RCC 7860 (cell line): ENCODE measurements at regions not wholly inside any gene's neighbourhood (a gene's known extent, or its start where the extent isn't known, plus 50 kb on each side); places are given as distances from the start of the nearest gene placed in this dataset.
"Not testable (repeated sequence)": the region's sequence is repeated elsewhere in the genome, so short reads cannot be mapped to it uniquely, and the experiment has no call there.

ENCODE experiments used
- DNase-seq: peaks from one replicate; pipeline ENCODE4 v3.0.0-alpha.2; 2015; ENCODE audit warnings: low spot score
- FAIRE-seq: peaks from 2 replicates; lab custom pipeline; 2012; peaks lifted over from hg19 to GRCh38; lab: Jason Lieb, UNC

GRCh38 chr2:198545411-198545810 lies 741.0 kb downstream of the PLCL1 start:
- FAIRE-seq, result no peak
- DNase-seq, result no peak

- DNase-seq (no peak), FAIRE-seq (no peak)
Measured at GRCh38 chr2:198544461-198544860, 740.1 kb downstream of the PLCL1 start.

DNA sequence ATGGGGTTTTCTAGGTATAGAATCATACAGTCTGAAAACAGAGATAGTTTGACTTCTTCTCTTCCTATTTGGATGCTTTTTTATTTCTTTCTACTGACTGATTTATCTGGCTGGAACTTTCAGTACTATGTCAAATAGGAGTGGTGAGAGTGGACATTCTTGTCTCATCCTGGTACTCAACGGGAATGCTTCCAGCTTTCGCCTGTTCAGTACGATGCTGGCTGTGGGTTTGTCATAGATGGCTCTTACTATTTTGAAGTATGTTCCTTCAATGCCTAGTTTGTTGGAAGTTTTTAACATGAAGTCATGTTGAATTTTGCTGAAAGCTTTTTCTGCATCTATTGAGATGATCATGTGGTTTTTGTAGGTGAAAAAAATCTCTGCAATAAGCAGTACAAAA lies 730.4 kb downstream of the PLCL1 start:
- FAIRE-seq (no peak), DNase-seq (no peak)

GRCh38 chr2:198525211-198525969 lies 721.0 kb downstream of the PLCL1 start:
- DNase-seq (no peak), FAIRE-seq (no peak)

GRCh38 chr2:198523710-198524109 lies 719.3 kb downstream of the PLCL1 start:
- DNase-seq, result no peak
- no peak for FAIRE-seq

DNA sequence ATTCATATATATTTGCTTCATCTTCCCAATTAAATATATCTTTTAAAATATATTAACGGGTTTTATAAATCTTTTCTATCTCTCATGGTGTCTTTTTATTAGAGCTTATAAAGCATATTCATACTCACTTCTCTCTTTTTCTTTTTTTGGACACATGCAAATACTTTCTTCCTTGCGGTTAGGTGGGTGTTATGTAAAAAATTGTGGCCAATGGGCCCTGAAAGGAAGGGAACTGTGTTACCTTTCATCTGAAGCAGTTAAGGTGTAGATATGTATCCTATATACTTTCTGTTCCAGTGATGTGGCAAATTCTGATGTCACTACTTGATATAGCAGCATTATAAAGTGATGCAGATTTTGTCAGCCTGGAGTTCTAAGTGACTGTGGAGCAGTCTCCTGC lies 714.5 kb downstream of the PLCL1 start:
- DNase-seq (no peak), FAIRE-seq (no peak)

GRCh38 chr2:198517976-198518375 lies 713.6 kb downstream of the PLCL1 start:
- no peak for DNase-seq

DNA sequence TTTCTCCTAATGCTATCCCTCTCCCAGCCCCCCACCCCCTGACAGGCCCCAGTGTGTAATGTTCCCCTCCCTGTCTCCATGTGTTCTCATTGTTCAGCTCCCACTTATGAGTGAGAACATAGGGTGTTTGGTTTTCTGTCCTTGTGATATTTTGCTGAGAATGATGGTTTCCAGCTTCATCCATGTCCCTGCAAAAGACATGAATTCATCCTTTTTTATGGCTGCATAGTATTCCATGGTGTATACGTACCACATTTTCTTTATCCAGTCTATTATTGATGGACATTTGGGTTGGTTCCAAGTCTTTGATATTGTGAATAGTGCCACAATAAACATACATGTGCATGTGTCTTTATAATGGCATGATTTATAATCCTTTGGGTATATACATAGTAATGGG lies 704.2 kb downstream of the PLCL1 start:
- FAIRE-seq, DNase-seq: not testable (repeated sequence)

More at GRCh38 chr2:198517976-198518375, 713.6 kb downstream of the PLCL1 start:
- FAIRE-seq, result no peak

GRCh38 chr2:198499539-198499938 lies 695.1 kb downstream of the PLCL1 start:
- DNase-seq (no peak), FAIRE-seq (no peak)

DNA sequence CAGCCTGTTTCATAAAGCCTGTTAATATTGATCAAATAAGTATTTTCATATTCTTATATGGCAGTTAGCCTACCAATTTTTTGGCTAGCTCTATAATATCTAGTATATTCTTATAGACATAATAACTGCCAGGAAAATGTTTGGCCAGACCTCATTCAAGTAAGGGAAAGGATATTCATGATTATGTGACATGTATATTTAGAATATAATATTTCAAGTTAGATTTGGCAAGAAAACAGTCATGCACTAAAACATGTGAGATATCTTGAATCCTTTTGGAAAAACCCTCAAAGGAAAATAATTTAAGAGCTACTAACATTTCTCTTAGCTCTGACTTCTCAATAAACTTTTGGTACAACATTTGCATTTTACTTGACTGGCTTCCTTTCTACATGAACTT lies 694.1 kb downstream of the PLCL1 start:
- FAIRE-seq, result no peak

DNA sequence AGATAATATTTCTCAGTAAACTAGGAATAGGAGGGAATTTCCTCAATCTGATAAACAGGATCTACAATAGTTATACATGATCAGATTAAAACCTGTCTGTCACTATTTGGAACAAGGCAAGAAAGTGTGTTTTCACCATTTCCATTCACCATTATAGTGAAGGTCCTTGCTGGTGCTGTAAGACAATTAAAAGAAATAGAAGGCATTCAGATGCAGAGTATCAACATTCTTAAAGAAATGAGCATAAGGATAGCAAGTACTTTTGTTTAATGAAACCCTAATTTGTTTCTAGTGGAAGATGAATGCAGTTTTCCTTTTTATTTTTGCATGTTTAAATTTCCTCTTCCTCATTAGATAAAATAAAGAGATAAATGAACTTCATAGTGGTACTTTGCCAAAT lies 693.7 kb downstream of the PLCL1 start:
- no peak for DNase-seq
- no peak for FAIRE-seq

More for the DNA sequence above, 694.1 kb downstream of the PLCL1 start:
- DNase-seq, result no peak

DNA sequence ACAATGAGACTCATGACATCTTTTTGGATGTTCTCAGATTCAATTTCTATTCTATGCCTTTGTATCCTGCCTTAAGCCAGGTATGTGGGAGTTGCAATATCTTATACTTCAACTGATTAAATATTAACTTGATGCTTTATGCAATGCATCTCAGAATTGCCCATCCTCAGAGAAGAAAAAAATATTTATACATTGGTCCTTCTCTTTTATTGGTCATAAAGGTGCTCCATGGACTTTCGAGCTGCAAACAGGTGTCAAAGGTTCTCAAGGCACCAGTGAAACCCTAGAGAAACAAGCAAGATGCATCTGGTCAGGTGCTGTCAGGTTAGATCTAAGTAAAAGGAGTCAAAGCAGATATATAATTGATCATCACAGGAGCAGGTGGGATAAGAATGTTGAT lies 690.5 kb downstream of the PLCL1 start:
- no peak for DNase-seq
- no peak for FAIRE-seq

DNA sequence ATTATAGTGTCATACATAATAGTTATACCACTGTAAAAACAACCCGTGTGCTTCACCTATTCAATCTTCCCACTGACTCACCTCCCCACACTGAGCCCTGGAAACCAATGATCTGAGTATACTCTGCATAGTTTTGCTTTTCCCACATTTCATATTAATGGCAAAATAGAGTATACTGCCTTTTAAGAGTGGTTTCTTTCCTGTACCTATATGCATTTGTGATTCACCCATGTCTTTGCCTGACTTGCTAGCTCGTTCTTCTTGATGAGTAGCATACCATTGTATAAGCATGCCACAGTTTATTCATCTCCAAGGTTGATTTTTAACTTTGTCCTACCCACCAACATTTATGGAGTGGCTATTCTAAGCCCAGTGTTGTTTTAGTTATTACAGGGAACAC lies 686.4 kb downstream of the PLCL1 start:
- FAIRE-seq (no peak), DNase-seq (no peak)

DNA sequence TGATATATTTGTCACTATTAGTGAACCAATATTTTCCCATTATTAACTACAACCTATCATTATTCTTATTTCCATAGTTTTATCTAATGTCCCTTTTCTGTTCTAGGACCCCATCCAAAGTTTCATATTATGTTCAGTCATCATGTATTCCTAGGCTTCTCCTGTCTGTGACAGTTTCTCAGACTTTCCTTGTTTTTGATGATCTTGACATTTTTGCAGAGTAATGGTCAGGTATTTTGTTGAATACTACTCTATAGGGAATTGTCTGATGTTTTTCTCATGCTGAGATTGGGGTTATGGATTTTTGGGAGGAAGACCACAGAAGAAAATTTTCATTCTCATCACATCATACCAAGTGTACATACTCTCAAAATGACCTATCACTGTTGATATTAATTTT lies 684.6 kb downstream of the PLCL1 start:
- no peak for DNase-seq
- FAIRE-seq, result no peak

DNA sequence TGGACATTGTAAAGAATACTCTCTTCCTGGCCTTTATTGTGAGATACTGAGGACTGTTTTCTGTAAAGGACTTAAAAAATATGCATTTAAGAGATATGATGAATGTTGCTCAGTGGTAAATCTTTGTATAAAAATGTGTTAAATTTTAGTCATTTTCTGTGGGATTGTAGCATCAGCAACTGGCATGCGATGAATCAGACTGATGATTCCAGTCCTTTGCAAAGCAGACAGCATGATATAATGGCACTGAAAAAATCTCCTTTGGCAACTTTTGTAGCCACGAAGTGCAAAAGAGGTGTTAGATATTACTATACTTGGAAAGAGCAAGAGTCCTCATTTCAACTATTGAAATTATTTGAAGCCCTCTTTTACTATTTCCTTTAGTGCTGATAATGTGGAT lies 678.7 kb downstream of the PLCL1 start:
- FAIRE-seq (no peak), DNase-seq (no peak)

DNA sequence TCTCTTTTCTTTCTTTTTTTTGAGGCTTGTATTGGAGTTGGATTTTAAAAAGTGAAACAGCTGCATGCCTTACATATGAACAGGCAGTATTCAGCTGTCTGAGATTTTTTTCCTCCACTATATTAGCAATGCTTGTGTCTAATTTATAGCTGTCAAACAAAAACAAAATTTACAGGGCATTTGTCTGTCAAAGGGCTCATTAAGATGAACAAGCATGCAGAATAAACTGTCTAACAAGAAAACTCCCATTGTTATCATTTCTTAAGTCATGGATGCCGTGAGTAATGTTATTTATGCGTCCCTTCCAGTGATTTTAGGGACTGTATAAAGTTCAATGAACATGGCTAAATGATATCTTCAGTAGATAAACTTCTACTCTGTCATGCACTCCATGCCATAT lies 674.7 kb downstream of the PLCL1 start:
- DNase-seq, result no peak
- no peak for FAIRE-seq

DNA sequence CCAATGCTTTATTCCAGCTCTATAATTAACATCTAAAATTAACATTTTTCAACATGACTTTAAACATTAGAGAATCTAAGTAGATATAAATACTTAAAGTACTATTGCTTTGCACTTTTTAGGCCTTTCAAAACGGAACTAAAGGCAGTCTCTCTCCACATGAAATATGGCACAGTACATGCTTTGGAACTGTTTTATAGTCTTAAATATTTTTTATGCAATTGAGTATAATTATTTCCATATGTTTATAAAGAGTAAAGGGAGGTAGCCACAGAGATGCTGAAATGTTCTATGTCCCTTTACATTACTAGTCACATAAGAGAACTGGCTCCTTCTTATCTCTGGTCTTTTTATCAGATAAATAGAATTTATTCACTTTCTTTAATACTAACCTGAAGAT lies 674.0 kb downstream of the PLCL1 start:
- FAIRE-seq, result no peak
- no peak for DNase-seq

- no peak for FAIRE-seq
Measured at GRCh38 chr2:198476007-198476406, 671.6 kb downstream of the PLCL1 start.

DNA sequence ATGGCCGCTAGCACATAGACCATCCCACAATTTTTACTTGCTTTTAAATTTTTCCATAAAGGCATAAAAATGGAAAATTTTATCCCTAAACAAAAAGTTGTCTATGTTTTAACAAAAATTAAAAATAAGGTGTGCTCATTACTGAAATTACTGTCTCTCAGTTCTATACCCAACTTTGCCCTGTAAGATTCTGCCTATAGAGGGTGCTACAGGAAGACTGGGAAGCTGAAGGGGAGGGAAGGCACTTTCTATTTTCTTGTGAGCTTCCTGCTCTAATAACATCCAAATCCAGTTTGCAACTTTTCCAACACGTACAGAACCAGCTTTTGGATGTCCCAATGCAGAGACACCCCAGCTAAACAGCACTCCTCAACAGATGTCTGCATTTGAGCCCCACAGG lies 666.9 kb downstream of the PLCL1 start:
- no peak for FAIRE-seq
- DNase-seq, result no peak

More at GRCh38 chr2:198476007-198476406, 671.6 kb downstream of the PLCL1 start:
- DNase-seq, result no peak

- no peak for FAIRE-seq
- DNase-seq, result no peak
Measured at GRCh38 chr2:198468136-198468535, 663.7 kb downstream of the PLCL1 start.

DNA sequence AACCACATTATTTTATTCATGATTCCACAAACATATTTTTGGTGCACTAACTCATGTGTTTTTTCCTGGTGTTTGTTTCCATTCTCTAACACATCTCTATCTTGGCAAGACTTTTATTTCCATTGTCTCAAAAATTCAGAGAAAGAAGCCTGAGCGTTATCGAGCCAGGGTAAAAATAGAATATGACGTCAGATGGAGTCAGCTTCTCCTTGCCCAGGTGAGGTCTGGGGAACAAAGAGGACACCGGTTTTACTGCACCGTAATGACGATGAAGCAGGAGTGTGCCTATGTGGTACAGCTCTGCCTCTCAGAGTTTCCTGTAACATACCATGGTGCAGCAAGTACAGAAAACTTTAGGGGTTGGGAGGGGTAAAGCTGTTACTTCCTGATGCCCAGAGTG lies 661.6 kb downstream of the PLCL1 start:
- no peak for FAIRE-seq

GRCh38 chr2:198456418-198456817 lies 652.0 kb downstream of the PLCL1 start:
- FAIRE-seq (no peak), DNase-seq (no peak)

More for the DNA sequence above, 661.6 kb downstream of the PLCL1 start:
- no peak for DNase-seq

- DNase-seq (no peak), FAIRE-seq (no peak)
Measured at GRCh38 chr2:198453866-198454265, 649.5 kb downstream of the PLCL1 start.
